ENCODE measurements at regions not wholly inside any gene's neighbourhood (a gene's known extent, or its start where the extent isn't known, plus 50 kb on each side); places are given as distances from the start of the nearest gene placed in this dataset.

- Histone ChIP-seq H3K18ac (ENCODE audit: extremely low read depth, low read length) (no peak overlapping the region), H2BK120ac (replicated peaks; ENCODE audit: low read depth, low read length) (no peak overlapping the region), H4K8ac (ENCODE audit: extremely low read depth, insufficient read depth, low read length) (no peak overlapping the region), H4K91ac (replicated peaks; ENCODE audit: insufficient read length, low read length) (no peak overlapping the region), H3K56ac (replicated peaks; ENCODE audit: insufficient read length, low read depth, low read length) (no peak overlapping the region), H2AFZ (ENCODE audit: low read length) (no peak overlapping the region), H3K27ac (ENCODE audit: low read depth, low read length) (no peak overlapping the region), H2BK12ac (ENCODE audit: low read depth, low read length) (no peak overlapping the region), H4K5ac (ENCODE audit: insufficient read length, low read depth, low read length) (no peak overlapping the region), H3K4me3 (ENCODE audit: extremely low read depth in 1 of 4, insufficient read depth in 2 of 4, low read depth in 3 of 4, low read length in 4 of 4) (no peak overlapping the region), H3K27me3 (replicated peaks in 1 of 4; ENCODE audit: control insufficient read depth in 3 of 4, extremely low read depth in 1 of 4, insufficient read depth in 3 of 4, low read length in 3 of 4) (no peaks in the 10 kb centered on the region), H3K4me1 (replicated peaks in 1 of 4; ENCODE audit: control insufficient read depth in 3 of 4, insufficient read depth in 4 of 4, low read length in 3 of 4) (peaks cover 0 to 5% (median under 1%) of the 10 kb centered on the region in 4 experiments; a peak in 3 of 7 replicates), H2BK20ac (ENCODE audit: low read length) (no peak overlapping the region), H3K79me1 (ENCODE audit: low read depth, low read length) (no peaks in the 10 kb centered on the region), H3K9me3 (ENCODE audit: insufficient read depth in 2 of 2, low read depth in 1 of 2, low read length in 1 of 2) (0 out of 4 replicates have a peak, but pooled peaks cover 0 to 2% of the 10 kb centered on the region in 2 experiments), H3K36me3 (ENCODE audit: control insufficient read depth in 2 of 4, insufficient read depth in 4 of 4, low read length in 3 of 4) (no peaks in the 10 kb centered on the region), H2BK15ac (ENCODE audit: low read length) (no peak overlapping the region), H2AK5ac (ENCODE audit: low read depth, low read length) (no peak overlapping the region), H3K14ac (ENCODE audit: insufficient read length) (no peak overlapping the region), H2BK5ac (ENCODE audit: low read depth, low read length) (no peak overlapping the region), H4K20me1 (replicated peaks in 1 of 2; ENCODE audit: control insufficient read depth in 1 of 2, insufficient read depth in 2 of 2, low read length in 2 of 2) (no peaks in the 10 kb centered on the region), H3K79me2 (ENCODE audit: control insufficient read depth in 1 of 2, insufficient read depth in 2 of 2, low read length in 2 of 2) (no peaks in the 10 kb centered on the region), H3K4ac (replicated peaks; ENCODE audit: insufficient read length, low read depth, low read length) (peak overlapping the region; percentile 21), H3K4me2 (ENCODE audit: insufficient read depth in 1 of 2, low read depth in 2 of 2, low read length in 2 of 2) (no peak overlapping the region), H3K9ac (replicated peaks in 1 of 4; ENCODE audit: extremely low read depth in 1 of 4, low read depth in 3 of 4, low read length in 3 of 4) (no peak overlapping the region), H3K23me2 (ENCODE audit: low read depth, low read length) (no peaks in the 10 kb centered on the region), H3K23ac (ENCODE audit: insufficient read length) (no peak overlapping the region)
- ChIA-PET POLR2A (ENCODE audit: partially characterized antibody) (no interaction called here), CTCF (ENCODE audit: partially characterized antibody) (no interaction called here)
- no peak for FAIRE-seq
- 91% methylated on average over 9 of the region's 9 CpGs; no CpG with 5 or more reads in 1 of the 2 experiments for WGBS, 2 experiments (ENCODE audit: extremely low coverage in 1 of 2, insufficient coverage in 1 of 2, insufficient read length in 1 of 2, insufficient replicate concordance in 2 of 2, low coverage in 1 of 2, low lambda C conversion rate in 2 of 2, missing lambda C conversion rate in 1 of 2)
- DNase-seq (ENCODE audit: low read depth in 1 of 2, low spot score in 2 of 2), result no peak
- TF ChIP-seq SP1 (IDR thresholded peaks at IDR 0.05; ENCODE audit: low read depth, low read length) (no peak), EP300 (IDR thresholded peaks at IDR 0.05; ENCODE audit: borderline replicate concordance in 1 of 2, low read depth in 2 of 2, low read length in 2 of 2) (no peak)
Measured at GRCh38 chr2:3022841-3023372, 354.7 kb downstream of the EIPR1 start.

Data from H1 (cell line).